ENCODE measurements at regions not wholly inside any gene's neighbourhood (a gene's known extent, or its start where the extent isn't known, plus 50 kb on each side); places are given as distances from the start of the nearest gene placed in this dataset.
A peak's percentile ranks its signal among the peaks of the same experiment; 100 is the strongest.
"Not testable (repeated sequence)": the region's sequence is repeated elsewhere in the genome, so short reads cannot be mapped to it uniquely, and the experiment has no call there.

- Histone ChIP-seq H3K9me3 (no peaks in the 10 kb centered on the region), H3K27ac (replicated peaks in 1 of 4) (no peak overlapping the region), H3K36me3 (no peaks in the 10 kb centered on the region), H3K4me3 (no peak overlapping the region), H3K4me1 (no peaks in the 10 kb centered on the region), H3K27me3 (no peaks in the 10 kb centered on the region)
- peak; percentile 24 for DNase-seq (ENCODE audit: extremely low spot score)
- intact Hi-C loops (cut with DNase I) = no loop called here
- TF ChIP-seq POLR2AphosphoS5 (IDR thresholded peaks at IDR 0.05) (no peak), POLR2A (IDR thresholded peaks at IDR 0.05; ENCODE audit: low read depth) (no peak), EP300 (IDR thresholded peaks at IDR 0.05) (no peak)
- TF ChIP-seq, protein P1, sequence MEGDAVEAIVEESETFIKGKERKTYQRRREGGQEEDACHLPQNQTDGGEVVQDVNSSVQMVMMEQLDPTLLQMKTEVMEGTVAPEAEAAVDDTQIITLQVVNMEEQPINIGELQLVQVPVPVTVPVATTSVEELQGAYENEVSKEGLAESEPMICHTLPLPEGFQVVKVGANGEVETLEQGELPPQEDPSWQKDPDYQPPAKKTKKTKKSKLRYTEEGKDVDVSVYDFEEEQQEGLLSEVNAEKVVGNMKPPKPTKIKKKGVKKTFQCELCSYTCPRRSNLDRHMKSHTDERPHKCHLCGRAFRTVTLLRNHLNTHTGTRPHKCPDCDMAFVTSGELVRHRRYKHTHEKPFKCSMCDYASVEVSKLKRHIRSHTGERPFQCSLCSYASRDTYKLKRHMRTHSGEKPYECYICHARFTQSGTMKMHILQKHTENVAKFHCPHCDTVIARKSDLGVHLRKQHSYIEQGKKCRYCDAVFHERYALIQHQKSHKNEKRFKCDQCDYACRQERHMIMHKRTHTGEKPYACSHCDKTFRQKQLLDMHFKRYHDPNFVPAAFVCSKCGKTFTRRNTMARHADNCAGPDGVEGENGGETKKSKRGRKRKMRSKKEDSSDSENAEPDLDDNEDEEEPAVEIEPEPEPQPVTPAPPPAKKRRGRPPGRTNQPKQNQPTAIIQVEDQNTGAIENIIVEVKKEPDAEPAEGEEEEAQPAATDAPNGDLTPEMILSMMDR (IDR thresholded peaks at IDR 0.05) = no peak
- WGBS = 93% methylated on average over 6 of the region's 6 CpGs
Observed at GRCh38 chr12:69045430-69045829, 112.5 kb upstream of the CPM start.

GRCh38 chr12:69046363-69046762 is 113.4 kb upstream of the CPM start:
- no peaks in the 10 kb centered on the region for H3K9me3 ChIP-seq
- no peak overlapping the region for H3K27ac ChIP-seq (replicated peaks in 1 of 4)
- H3K4me3 ChIP-seq = no peak overlapping the region
- no peaks in the 10 kb centered on the region for H3K4me1 ChIP-seq
- intact Hi-C loops (cut with DNase I) = no loop called here
- 84% methylated on average over 2 of the region's 2 CpGs for WGBS
- no peaks in the 10 kb centered on the region for H3K36me3 ChIP-seq
- no peaks in the 10 kb centered on the region for H3K27me3 ChIP-seq
- TF ChIP-seq, protein P1 (IDR thresholded peaks at IDR 0.05) = no peak
- TF ChIP-seq EP300 (IDR thresholded peaks at IDR 0.05) (no peak), POLR2A (IDR thresholded peaks at IDR 0.05; ENCODE audit: low read depth) (no peak), POLR2AphosphoS5 (IDR thresholded peaks at IDR 0.05) (no peak)
- DNase-seq (ENCODE audit: extremely low spot score) = no peak

DNA sequence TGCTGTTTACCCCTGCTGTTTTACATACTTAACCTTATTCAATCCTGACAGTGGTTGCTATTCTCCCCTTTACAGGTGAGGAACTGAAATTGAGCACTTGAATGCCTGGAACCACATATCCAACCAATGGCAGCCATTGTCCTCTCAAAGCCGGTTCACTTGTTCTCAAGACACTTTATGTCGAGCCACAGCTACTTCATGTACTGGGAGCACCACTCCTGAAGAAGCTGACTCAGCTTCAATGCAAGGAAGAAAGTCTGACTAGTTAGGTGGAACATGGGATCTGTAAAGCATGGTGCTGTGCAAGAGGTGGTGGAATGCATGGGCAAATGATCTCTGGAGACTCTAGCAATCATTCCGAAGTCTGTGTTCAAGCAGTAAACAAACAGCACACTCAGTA is 113.9 kb upstream of the CPM start:
- Histone ChIP-seq H3K4me3 (no peak overlapping the region), H3K9me3 (no peaks in the 10 kb centered on the region), H3K27ac (replicated peaks in 1 of 4) (no peak overlapping the region), H3K27me3 (no peaks in the 10 kb centered on the region), H3K36me3 (no peaks in the 10 kb centered on the region), H3K4me1 (no peaks in the 10 kb centered on the region)
- TF ChIP-seq POLR2AphosphoS5 (IDR thresholded peaks at IDR 0.05) (no peak), EP300 (IDR thresholded peaks at IDR 0.05) (no peak), POLR2A (IDR thresholded peaks at IDR 0.05; ENCODE audit: low read depth) (no peak)
- TF ChIP-seq, protein P1 (IDR thresholded peaks at IDR 0.05) = no peak
- no peak for DNase-seq (ENCODE audit: extremely low spot score)
- WGBS = 90% methylated on average over 3 of the region's 3 CpGs
- intact Hi-C loops (cut with DNase I) = no loop called here

- DNase-seq (ENCODE audit: extremely low spot score) = no peak
- no peak for TF ChIP-seq POLR2A (IDR thresholded peaks at IDR 0.05; ENCODE audit: low read depth)
- TF ChIP-seq, protein P1 (IDR thresholded peaks at IDR 0.05) = no peak
- no peak for TF ChIP-seq POLR2AphosphoS5 (IDR thresholded peaks at IDR 0.05)
- no peak for TF ChIP-seq EP300 (IDR thresholded peaks at IDR 0.05)
- Histone ChIP-seq H3K36me3 (no peaks in the 10 kb centered on the region), H3K27ac (replicated peaks in 1 of 4) (no peak overlapping the region), H3K4me1 (peaks cover 0 to 8% (median 5%) of the 10 kb centered on the region in 4 donors), H3K9me3 (no peaks in the 10 kb centered on the region), H3K4me3 (no peak overlapping the region), H3K27me3 (no peaks in the 10 kb centered on the region)
- WGBS = 92% methylated on average over 4 of the region's 4 CpGs
- intact Hi-C loops (cut with DNase I) = no loop called here
Observed at GRCh38 chr12:69047990-69048389, 115.0 kb upstream of the CPM start.

GRCh38 chr12:69049855-69050254 is 116.9 kb upstream of the CPM start:
- peaks cover 0 to 15% (median 10%) of the 10 kb centered on the region in 4 donors for H3K4me1 ChIP-seq
- 100% methylated on average over 2 of the region's 2 CpGs for WGBS
- H3K27ac ChIP-seq (replicated peaks in 1 of 4); DNase-seq (ENCODE audit: extremely low spot score); intact Hi-C loops (cut with DNase I); H3K9me3 ChIP-seq; H3K27me3 ChIP-seq; H3K4me3 ChIP-seq; H3K36me3 ChIP-seq: not testable (repeated sequence)

All from esophagus muscularis mucosa (tissue), 4 donors.